Prostate gland (tissue), 2 donors: ENCODE measurements at regions not wholly inside any gene's neighbourhood (a gene's known extent, or its start where the extent isn't known, plus 50 kb on each side); places are given as distances from the start of the nearest gene placed in this dataset.

ENCODE experiments used
- DNase-seq: peaks from one replicate; pipeline ENCODE4 v3.0.0-alpha.2; 2019; ENCODE audit warnings: low spot score
- H3K27ac ChIP-seq, 2 donors: fragments of 200-600 bp; sonication (generic); 2 replicates each; pipeline ENCODE4 v1.5.1; 2017 to 2019
- H3K27me3 ChIP-seq: fragments of 200-600 bp; sonication (generic); replicated peaks from 2 replicates; pipeline ENCODE4 v1.5.1; 2019; ENCODE audit not compliant: insufficient read depth
- H3K36me3 ChIP-seq, 2 donors: fragments of 200-600 bp; sonication (generic); 1 replicate in 1 of 2; 2 replicates in 1 of 2; pipeline versions ENCODE4 v1.5.1 to v1.8.1; 2017 to 2019
- H3K4me1 ChIP-seq: fragments of 200-600 bp; sonication (generic); replicated peaks from 2 replicates; pipeline ENCODE4 v1.5.1; 2019
- H3K4me3 ChIP-seq, 2 donors: fragments of 200-600 bp; sonication (generic); 2 replicates each; pipeline ENCODE4 v1.5.1; 2017 to 2019
- H3K9me3 ChIP-seq: fragments of 200-600 bp; sonication (generic); 2 replicates; pipeline ENCODE4 v1.5.1; 2017
- POLR2A ChIP-seq: fragments of 450-650 bp; IDR thresholded peaks from one replicate; pipeline ENCODE4 v1.6.1; 2016; ENCODE audit warnings: antibody characterized with exemption, mild to moderate bottlenecking
- POLR2AphosphoS5 ChIP-seq: sonication (generic); formaldehyde crosslinking; IDR thresholded peaks from one replicate; pipeline ENCODE4 v1.6.1; 2017; ENCODE audit warnings: antibody characterized with exemption
- WGBS: methylation state at CpG from one replicate; pipeline ENCODE4 v1.1.5; 2018; 5-methylcytosine and 5-hydroxymethylcytosine counted together
- intact Hi-C: fragments of 100-400 bp; cut with DNase I; formaldehyde crosslinking; loops from one replicate; pipeline ENCODE4 v1.14.2; 2022
- TF ChIP-seq, protein P1 (sequence below), 4 experiments: fragments of 200-600 bp in 2 of 4; fragments of 450-650 bp in 2 of 4; sonication (generic) in 2 of 4; IDR thresholded peaks; 1 replicate in 3 of 4; 2 replicates in 1 of 4; pipeline ENCODE4 v1.5.1; 2016 to 2019; ENCODE audit warnings: antibody characterized with exemption in 4 of 4, mild to moderate bottlenecking in 2 of 4, moderate library complexity in 2 of 4

DNA sequence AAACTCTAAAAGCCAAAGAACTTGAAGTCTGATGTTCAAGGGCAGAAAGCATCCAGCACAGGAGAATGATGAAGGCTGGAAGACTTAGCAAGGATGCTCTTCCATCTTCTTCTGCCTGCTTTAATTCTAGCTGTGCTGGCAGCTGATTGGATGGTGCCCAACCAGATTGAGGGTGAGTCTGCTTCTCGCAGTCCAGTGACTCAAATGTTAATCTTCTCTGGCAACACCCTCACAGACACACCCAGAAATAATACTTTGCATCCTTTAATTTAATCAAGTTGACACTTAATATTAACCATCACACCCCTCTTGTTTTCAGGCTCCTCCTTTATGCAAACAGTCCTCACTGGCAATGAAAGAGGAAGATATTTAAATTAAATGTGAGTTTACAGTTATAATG, 321.7 kb downstream of the TEX13C start:
- no peak overlapping the region for H3K4me3 ChIP-seq
- H3K9me3 ChIP-seq, result no peaks in the 10 kb centered on the region
- DNase-seq, result no peak
- intact Hi-C loops, result no loop called here
- TF ChIP-seq POLR2A, result no peak
- TF ChIP-seq, protein P1, sequence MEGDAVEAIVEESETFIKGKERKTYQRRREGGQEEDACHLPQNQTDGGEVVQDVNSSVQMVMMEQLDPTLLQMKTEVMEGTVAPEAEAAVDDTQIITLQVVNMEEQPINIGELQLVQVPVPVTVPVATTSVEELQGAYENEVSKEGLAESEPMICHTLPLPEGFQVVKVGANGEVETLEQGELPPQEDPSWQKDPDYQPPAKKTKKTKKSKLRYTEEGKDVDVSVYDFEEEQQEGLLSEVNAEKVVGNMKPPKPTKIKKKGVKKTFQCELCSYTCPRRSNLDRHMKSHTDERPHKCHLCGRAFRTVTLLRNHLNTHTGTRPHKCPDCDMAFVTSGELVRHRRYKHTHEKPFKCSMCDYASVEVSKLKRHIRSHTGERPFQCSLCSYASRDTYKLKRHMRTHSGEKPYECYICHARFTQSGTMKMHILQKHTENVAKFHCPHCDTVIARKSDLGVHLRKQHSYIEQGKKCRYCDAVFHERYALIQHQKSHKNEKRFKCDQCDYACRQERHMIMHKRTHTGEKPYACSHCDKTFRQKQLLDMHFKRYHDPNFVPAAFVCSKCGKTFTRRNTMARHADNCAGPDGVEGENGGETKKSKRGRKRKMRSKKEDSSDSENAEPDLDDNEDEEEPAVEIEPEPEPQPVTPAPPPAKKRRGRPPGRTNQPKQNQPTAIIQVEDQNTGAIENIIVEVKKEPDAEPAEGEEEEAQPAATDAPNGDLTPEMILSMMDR (IDR thresholded peaks at IDR 0.05), result no peak
- TF ChIP-seq POLR2AphosphoS5, result no peak
- H3K36me3 ChIP-seq, result no peaks in the 10 kb centered on the region
- WGBS, result 70% methylated on average over 1 of the region's 1 CpG
- H3K4me1 ChIP-seq, result no peaks in the 10 kb centered on the region
- no peak overlapping the region for H3K27ac ChIP-seq
- no peaks in the 10 kb centered on the region for H3K27me3 ChIP-seq

- H3K9me3 ChIP-seq, result no peaks in the 10 kb centered on the region
- 50% methylated on average over 1 of the region's 2 CpGs for WGBS
- no peaks in the 10 kb centered on the region for H3K36me3 ChIP-seq
- no peaks in the 10 kb centered on the region for H3K4me1 ChIP-seq
- no peaks in the 10 kb centered on the region for H3K27me3 ChIP-seq
- H3K27ac ChIP-seq, result no peak overlapping the region
- TF ChIP-seq POLR2A (no peak), POLR2AphosphoS5 (no peak)
- TF ChIP-seq, protein P1 (IDR thresholded peaks at IDR 0.05), result no peak
- no peak for DNase-seq
- intact Hi-C loops, result no loop called here
- no peak overlapping the region for H3K4me3 ChIP-seq
Measured at GRCh38 chrX:125646195-125646594, 326.5 kb downstream of the TEX13C start.

DNA sequence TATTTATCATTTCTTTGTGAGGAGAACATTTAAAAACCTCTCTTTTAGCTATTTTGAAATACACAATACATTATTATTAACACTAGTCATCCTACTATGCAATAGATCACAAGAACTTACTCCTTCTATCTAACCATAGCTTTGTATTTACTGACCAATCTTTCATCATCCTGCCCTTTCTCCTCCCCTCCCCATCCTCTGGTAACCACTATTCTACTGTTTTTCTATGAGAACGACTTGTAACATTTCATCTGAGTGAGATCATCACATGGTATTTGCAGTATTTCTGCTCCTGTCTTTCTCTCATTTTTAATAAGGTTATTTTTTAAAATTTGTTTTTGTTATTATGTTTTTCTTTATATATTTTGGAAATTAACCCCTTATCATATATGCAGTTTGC, 331.8 kb downstream of the TEX13C start:
- H3K36me3 ChIP-seq, result no peaks in the 10 kb centered on the region
- H3K4me1 ChIP-seq, result no peaks in the 10 kb centered on the region
- DNase-seq, result no peak
- TF ChIP-seq POLR2AphosphoS5, result no peak
- no peak for TF ChIP-seq POLR2A
- TF ChIP-seq, protein P1 (IDR thresholded peaks at IDR 0.05), result no peak
- H3K27ac ChIP-seq, result no peak overlapping the region
- WGBS, result 15% methylated on average over 1 of the region's 1 CpG
- no peaks in the 10 kb centered on the region for H3K9me3 ChIP-seq
- no peaks in the 10 kb centered on the region for H3K27me3 ChIP-seq
- H3K4me3 ChIP-seq, result no peak overlapping the region
- intact Hi-C loops, result no loop called here

- Histone ChIP-seq H3K27me3 (no peaks in the 10 kb centered on the region), H3K4me1 (no peaks in the 10 kb centered on the region), H3K36me3 (no peaks in the 10 kb centered on the region), H3K9me3 (no peaks in the 10 kb centered on the region), H3K27ac (no peak overlapping the region), H3K4me3 (no peak overlapping the region)
- DNase-seq, result no peak
- TF ChIP-seq POLR2A (no peak), POLR2AphosphoS5 (no peak)
- TF ChIP-seq, protein P1 (IDR thresholded peaks at IDR 0.05), result no peak
- intact Hi-C loops, result no loop called here
- WGBS, result 73% methylated on average over 2 of the region's 2 CpGs
Measured at GRCh38 chrX:125654501-125654900, 334.8 kb downstream of the TEX13C start.

GRCh38 chrX:125673758-125674157, 354.1 kb downstream of the TEX13C start:
- intact Hi-C loops, result no loop called here
- H3K27ac ChIP-seq, result no peak overlapping the region
- DNase-seq, result no peak
- no peaks in the 10 kb centered on the region for H3K27me3 ChIP-seq
- no peak for TF ChIP-seq POLR2AphosphoS5
- TF ChIP-seq, protein P1 (IDR thresholded peaks at IDR 0.05), result no peak
- no peak for TF ChIP-seq POLR2A
- H3K36me3 ChIP-seq, result no peaks in the 10 kb centered on the region
- no peaks in the 10 kb centered on the region for H3K4me1 ChIP-seq
- H3K4me3 ChIP-seq, result no peak overlapping the region
- H3K9me3 ChIP-seq, result no peaks in the 10 kb centered on the region
